GM19238 (cell line): ENCODE measurements at regions not wholly inside any gene's neighbourhood (a gene's known extent, or its start where the extent isn't known, plus 50 kb on each side); places are given as distances from the start of the nearest gene placed in this dataset.
"Not testable (repeated sequence)": the region's sequence is repeated elsewhere in the genome, so short reads cannot be mapped to it uniquely, and the experiment has no call there.

Experiments used
- DNase-seq: peaks from one replicate; pipeline ENCODE4 v3.0.0; 2011; ENCODE audit warnings: low spot score; ENCODE audit not compliant: insufficient read length

- no peak for DNase-seq
Measured at GRCh38 chr2:103365071-103365470, 603.2 kb downstream of the TMEM182 start.

DNA sequence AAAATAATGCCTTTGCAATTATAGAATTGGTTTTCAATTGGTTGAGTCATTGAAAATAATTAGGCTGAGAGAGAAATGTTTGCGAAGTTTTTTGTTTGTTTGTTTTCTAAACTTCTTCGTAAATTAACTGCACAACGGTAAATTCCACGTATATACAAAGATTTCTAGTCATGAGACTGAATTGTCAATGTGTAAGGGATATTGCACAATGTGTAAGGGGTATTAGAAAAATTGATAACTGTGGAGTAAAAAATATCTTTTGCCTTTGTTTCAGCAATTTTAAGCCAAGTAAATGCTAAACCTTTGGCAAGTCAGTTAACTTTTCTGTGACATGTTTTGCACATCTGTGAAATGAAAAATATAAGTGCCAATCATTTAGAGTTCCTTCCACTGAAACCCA, 606.0 kb downstream of the TMEM182 start:
- DNase-seq = no peak

DNA sequence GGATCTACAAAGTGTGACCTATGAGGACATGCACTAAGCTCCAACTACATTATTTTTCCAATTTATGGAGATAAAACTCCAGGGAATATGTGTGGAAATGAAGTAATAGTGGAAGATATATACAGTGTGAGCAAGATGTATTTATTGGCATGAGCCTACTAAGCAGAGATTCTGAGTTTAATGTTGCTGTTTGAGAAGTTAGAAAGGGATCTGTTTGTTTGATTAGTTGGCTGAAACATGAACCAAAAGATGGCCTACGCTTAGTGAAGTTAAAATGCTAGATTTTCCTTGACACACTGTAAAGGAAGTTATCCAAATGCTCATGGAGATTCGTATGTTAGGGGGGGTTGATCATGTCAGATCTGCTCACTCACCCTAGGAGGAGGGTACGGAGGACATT, 621.7 kb downstream of the TMEM182 start:
- no peak for DNase-seq

DNA sequence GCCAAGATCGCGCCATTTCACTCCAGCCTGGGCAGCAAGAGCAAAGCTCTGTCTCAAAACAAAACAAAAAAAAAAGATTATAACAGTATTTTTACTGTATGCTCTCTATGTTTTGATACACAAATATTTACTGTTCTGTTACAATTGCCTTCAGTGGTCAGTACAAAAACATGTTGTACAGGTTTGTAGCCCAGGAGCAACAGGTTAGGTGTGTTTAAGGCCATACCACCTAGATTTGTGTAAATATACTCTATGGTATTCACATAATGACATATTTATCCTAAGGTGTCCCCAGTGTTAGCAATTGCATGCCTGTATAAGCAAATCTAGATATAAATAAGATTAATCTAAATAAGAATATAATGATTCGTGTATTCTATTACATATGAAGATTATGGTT, 625.0 kb downstream of the TMEM182 start:
- no peak for DNase-seq

DNA sequence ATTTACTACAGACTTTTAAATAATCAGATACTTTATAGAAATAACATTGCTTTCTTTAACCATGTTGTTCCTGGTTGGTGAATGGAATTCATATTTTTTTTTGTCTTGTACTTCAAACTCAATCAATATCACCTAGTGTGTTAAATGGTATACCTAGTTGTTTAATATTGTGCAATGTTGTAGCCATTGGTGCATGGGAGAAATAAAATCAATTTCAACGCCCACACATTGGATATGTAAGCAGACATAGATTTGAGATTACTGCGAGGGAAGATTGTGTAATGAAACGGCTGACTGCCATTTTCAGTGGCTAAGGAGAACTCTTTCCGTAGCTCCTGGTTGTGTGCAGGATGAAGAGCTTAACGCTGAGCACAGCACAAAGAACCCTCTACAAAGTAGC, 626.1 kb downstream of the TMEM182 start:
- no peak for DNase-seq

DNA sequence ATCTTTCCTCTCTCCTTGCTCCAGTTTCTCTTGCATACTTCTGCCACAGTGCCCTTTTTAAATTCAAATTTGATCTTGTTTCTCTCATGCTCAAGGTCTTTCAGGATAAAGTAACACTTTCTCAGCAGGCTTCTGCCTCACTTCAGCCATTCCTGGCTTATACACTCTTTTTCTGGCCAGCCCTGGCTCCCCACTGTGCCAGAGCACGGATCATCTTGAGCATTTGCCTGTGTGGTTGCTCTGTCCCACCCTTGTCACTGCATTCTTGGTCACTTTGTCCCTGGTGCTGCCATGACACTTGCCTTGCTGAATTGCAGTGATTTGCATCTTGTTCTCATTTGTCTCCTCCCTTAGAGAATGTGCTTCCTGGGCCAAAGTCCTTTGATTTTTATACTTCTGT, 634.3 kb downstream of the TMEM182 start:
- no peak for DNase-seq

GRCh38 chr2:103401621-103402020, 639.8 kb downstream of the TMEM182 start:
- no peak for DNase-seq

GRCh38 chr2:103402336-103402735, 640.5 kb downstream of the TMEM182 start:
- DNase-seq = no peak

DNA sequence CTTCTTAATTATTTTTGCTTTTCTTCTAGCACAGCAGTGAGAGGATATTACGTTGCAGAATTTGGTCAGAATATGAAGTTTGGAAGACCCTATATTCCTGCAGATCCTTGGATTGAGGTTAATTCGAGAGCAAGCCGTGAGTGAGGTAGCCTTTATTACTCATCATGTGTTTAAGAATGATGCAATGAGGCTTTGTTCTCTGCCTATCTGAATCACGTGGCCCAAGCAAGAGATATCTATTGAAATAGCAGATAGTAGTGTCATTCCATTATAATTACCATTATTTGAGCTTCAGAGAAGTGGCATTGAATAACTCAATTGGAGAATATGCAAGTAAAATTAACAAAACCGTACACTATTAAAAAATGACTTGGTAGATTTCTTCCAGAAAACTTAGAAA, 641.1 kb downstream of the TMEM182 start:
- no peak for DNase-seq

- not testable (repeated sequence) for DNase-seq
Measured at GRCh38 chr2:103403388-103403787, 641.6 kb downstream of the TMEM182 start.

DNA sequence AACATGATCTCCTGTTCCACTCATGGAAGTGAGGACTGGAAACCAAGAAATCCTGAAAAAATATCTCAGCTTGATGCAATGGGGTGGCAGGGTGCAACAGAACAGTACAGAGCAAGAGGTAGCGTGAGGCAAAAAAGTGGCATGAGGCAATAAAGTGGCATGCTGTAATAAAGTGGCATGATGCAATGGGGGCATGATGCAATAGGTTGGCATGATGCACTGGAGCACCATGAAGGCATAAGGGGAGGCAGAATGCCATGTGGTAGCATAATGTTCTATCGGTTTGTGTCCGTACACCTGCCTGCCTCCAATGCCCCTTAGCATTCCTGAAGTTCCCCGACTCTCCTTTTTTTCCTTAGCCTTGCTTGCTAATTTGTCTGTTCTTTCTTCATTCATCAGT, 648.4 kb downstream of the TMEM182 start:
- DNase-seq = no peak

GRCh38 chr2:103419506-103419905, 657.7 kb downstream of the TMEM182 start:
- DNase-seq = no peak

DNA sequence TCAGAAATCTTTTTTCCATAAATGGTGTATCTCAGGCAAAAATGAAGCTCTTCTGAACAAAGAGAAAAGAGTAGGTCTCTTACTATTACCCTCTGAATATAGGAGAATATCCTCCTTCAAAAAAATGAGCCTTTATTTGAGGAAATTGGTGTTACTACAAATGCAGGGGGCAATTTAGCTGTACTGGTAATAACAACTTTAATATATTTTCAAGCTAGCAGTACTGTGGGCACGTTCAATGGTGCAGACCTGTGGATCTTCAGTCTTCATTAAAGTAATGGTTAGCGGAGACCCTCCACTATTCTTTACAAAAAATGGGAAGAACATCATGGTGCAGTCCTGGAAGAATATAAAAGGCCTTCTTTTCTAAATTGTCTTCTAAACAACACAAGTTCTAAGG, 661.3 kb downstream of the TMEM182 start:
- DNase-seq = no peak

- DNase-seq = no peak
Measured at GRCh38 chr2:103427567-103427966, 665.7 kb downstream of the TMEM182 start.

DNA sequence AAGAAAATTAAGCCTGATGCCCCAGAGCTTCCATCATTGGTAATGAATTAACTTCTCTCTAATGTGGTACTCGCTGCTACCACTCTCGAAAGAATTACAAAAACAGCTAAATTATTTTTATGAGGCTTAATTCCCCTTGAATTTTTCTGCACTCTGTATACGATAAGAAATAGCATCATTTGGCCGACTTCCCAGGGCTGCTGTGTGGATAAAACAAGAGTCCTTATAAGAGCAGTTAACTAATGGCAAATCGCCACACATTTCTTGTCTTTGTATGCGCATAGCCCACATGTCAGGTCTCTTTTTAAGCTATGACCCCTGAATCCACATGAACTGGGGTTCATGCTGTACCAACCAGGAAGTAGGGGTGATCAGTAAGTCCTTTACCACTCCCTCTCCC, 668.4 kb downstream of the TMEM182 start:
- no peak for DNase-seq

GRCh38 chr2:103435010-103435409, 673.2 kb downstream of the TMEM182 start:
- DNase-seq = no peak

DNA sequence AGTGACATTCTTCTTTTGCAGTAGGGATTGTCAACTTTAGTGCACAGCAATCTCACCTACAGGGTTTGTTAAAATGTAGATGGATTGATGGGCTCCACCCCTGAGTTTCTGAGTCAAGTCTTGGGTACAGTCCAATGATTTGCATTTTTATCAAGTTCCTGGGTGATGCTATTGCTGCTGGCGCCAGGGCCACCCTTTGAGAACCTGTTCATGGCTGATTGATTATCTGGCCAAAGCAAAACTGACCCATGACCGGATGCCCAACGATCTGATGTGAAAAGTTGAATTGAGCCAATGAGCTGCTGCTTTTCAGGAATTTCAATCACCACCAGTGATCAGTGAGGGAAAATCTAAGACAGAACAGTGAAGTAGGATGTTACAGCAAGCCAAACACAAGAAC, 675.3 kb downstream of the TMEM182 start:
- no peak for DNase-seq

DNA sequence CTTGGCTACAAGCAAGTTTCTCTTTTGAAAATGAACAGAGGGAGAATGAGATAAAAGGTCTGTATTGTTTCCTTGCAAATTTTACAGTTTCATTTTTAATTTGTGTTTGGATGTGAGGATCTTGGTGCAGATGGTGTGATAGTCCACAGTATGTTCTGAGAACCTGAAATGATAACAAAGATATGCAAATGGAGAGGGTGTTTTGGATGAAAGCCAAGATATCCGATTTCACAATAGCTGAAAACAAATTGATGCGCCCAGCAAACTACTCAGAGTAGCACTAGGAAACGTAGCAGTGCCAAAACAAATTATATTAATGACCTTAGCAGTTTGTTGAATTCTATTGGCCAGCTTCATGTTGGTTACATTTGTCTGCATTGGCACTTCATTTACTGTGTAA, 683.5 kb downstream of the TMEM182 start:
- no peak for DNase-seq

GRCh38 chr2:103448495-103448894, 686.7 kb downstream of the TMEM182 start:
- no peak for DNase-seq

- no peak for DNase-seq
Measured at GRCh38 chr2:103451283-103451682, 689.5 kb downstream of the TMEM182 start.

- no peak for DNase-seq
Measured at GRCh38 chr2:103459283-103459682, 697.5 kb downstream of the TMEM182 start.

DNA sequence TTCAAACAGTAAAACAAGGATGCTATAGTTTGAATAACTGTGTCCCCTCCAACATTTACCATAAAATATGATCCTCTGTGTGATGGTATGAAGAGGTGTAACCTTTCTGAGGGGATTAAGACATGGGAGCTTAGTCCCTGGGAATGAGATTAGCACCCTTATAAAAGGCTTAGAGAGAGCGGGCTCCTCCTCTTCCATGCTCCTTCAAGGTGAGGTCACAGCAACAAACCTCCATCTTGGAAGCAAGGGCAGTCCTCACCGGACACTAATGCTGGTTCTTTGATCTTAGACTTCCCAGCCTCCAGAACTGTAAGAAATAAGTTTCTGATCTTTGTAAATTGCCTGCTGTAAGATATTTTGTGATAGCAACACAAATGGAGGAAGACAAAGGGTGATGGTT, 700.3 kb downstream of the TMEM182 start:
- DNase-seq = no peak

GRCh38 chr2:103462712-103463111, 700.9 kb downstream of the TMEM182 start:
- DNase-seq = no peak

GRCh38 chr2:103464831-103465230, 703.0 kb downstream of the TMEM182 start:
- no peak for DNase-seq
